DND-41 (cell line): ENCODE measurements at regions not wholly inside any gene's neighbourhood (a gene's known extent, or its start where the extent isn't known, plus 50 kb on each side); places are given as distances from the start of the nearest gene placed in this dataset.

Source experiments
- EZH2 ChIP-seq: IDR thresholded peaks from 3 replicates; pipeline ENCODE4 v1.6.1; 2012; ENCODE audit warnings: borderline replicate concordance, low read depth, mild to moderate bottlenecking, moderate library complexity, low read length, inconsistent platforms; ENCODE audit not compliant: severe bottlenecking
- TF ChIP-seq, protein P1 (sequence below): IDR thresholded peaks from 2 replicates; pipeline ENCODE4 v1.5.1; 2012; ENCODE audit warnings: borderline replicate concordance, low read length, moderate library complexity, mild to moderate bottlenecking; ENCODE audit not compliant: poor library complexity, severe bottlenecking; ENCODE audit errors: extremely low read depth

- TF ChIP-seq EZH2 = no peak
- TF ChIP-seq, protein P1, sequence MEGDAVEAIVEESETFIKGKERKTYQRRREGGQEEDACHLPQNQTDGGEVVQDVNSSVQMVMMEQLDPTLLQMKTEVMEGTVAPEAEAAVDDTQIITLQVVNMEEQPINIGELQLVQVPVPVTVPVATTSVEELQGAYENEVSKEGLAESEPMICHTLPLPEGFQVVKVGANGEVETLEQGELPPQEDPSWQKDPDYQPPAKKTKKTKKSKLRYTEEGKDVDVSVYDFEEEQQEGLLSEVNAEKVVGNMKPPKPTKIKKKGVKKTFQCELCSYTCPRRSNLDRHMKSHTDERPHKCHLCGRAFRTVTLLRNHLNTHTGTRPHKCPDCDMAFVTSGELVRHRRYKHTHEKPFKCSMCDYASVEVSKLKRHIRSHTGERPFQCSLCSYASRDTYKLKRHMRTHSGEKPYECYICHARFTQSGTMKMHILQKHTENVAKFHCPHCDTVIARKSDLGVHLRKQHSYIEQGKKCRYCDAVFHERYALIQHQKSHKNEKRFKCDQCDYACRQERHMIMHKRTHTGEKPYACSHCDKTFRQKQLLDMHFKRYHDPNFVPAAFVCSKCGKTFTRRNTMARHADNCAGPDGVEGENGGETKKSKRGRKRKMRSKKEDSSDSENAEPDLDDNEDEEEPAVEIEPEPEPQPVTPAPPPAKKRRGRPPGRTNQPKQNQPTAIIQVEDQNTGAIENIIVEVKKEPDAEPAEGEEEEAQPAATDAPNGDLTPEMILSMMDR = no peak
These were observed 73.2 kb downstream of the SEM1 start for GRCh38 chr7:96636342-96636860.
